GM21619 (cell line): ENCODE measurements at regions not wholly inside any gene's neighbourhood (a gene's known extent, or its start where the extent isn't known, plus 50 kb on each side); places are given as distances from the start of the nearest gene placed in this dataset.

Source experiments
- ATAC-seq: cut with Tn5 transposase; IDR thresholded peaks from one replicate; pipeline ENCODE4 v1.9.1; 2021; ENCODE audit not compliant: unreplicated experiment

- no peak for ATAC-seq
These were observed 246.0 kb upstream of the DAAM1 start for GRCh38 chr14:58942516-58942915.

GRCh38 chr14:58944343-58944967 is 244.0 kb upstream of the DAAM1 start:
- ATAC-seq: no peak

GRCh38 chr14:58944968-58945356 is 243.5 kb upstream of the DAAM1 start:
- no peak for ATAC-seq

GRCh38 chr14:58946431-58946830 is 242.0 kb upstream of the DAAM1 start:
- ATAC-seq: no peak

- ATAC-seq: no peak
These were observed 241.3 kb upstream of the DAAM1 start for GRCh38 chr14:58947156-58947555.

GRCh38 chr14:58947814-58948445 is 240.5 kb upstream of the DAAM1 start:
- no peak for ATAC-seq

GRCh38 chr14:58950555-58950954 is 237.9 kb upstream of the DAAM1 start:
- ATAC-seq: no peak

GRCh38 chr14:58951143-58951542 is 237.3 kb upstream of the DAAM1 start:
- ATAC-seq: no peak

- no peak for ATAC-seq
These were observed 234.4 kb upstream of the DAAM1 start for GRCh38 chr14:58954052-58954451.

- no peak for ATAC-seq
These were observed 233.3 kb upstream of the DAAM1 start for GRCh38 chr14:58954901-58955861.

GRCh38 chr14:58961045-58961731 is 227.3 kb upstream of the DAAM1 start:
- no peak for ATAC-seq

- ATAC-seq: no peak
These were observed 224.4 kb upstream of the DAAM1 start for GRCh38 chr14:58963873-58964597.

- ATAC-seq: no peak
These were observed 223.9 kb upstream of the DAAM1 start for GRCh38 chr14:58964598-58964928.

GRCh38 chr14:58965601-58966000 is 222.9 kb upstream of the DAAM1 start:
- ATAC-seq: no peak

GRCh38 chr14:58966997-58967396 is 221.5 kb upstream of the DAAM1 start:
- ATAC-seq: no peak

GRCh38 chr14:58969951-58970751 is 218.3 kb upstream of the DAAM1 start:
- no peak for ATAC-seq

GRCh38 chr14:58972233-58973017 is 216.0 kb upstream of the DAAM1 start:
- no peak for ATAC-seq

GRCh38 chr14:58977366-58977765 is 211.1 kb upstream of the DAAM1 start:
- no peak for ATAC-seq

GRCh38 chr14:58978343-58978742 is 210.1 kb upstream of the DAAM1 start:
- ATAC-seq: no peak
